Spleen (tissue), 7 donors: ENCODE measurements at regions not wholly inside any gene's neighbourhood (a gene's known extent, or its start where the extent isn't known, plus 50 kb on each side); places are given as distances from the start of the nearest gene placed in this dataset.

Experiments used
- POLR2AphosphoS5 ChIP-seq, 3 donors: sonication (generic); formaldehyde crosslinking; IDR thresholded peaks; one replicate each; pipeline ENCODE4 v1.5.1; 2017; ENCODE audit warnings: antibody characterized with exemption in 3 of 3
- TF ChIP-seq, protein P1 (sequence below), 11 experiments: fragments of 200-600 bp in 7 of 11; fragments of 450-650 bp in 4 of 11; sonication (generic) in 4 of 11; IDR thresholded peaks in 8 of 11; conservative IDR thresholded peaks in 3 of 11; 1 replicate in 7 of 11; 2 replicates in 4 of 11; pipeline versions ENCODE4 v1.4.0 to v1.8.0; 2016 to 2021; ENCODE audit warnings: antibody characterized with exemption in 11 of 11, inconsistent platforms in 4 of 11, mild to moderate bottlenecking in 1 of 11
- donor health status: DM: no; HTN: no; CAD: no; lungs with moderate emphysema.
- donor health status: DM: no; HTN: no; CAD: no.
- donor health status: DM: no; HTN: no; CAD: no.

- TF ChIP-seq, protein P1, sequence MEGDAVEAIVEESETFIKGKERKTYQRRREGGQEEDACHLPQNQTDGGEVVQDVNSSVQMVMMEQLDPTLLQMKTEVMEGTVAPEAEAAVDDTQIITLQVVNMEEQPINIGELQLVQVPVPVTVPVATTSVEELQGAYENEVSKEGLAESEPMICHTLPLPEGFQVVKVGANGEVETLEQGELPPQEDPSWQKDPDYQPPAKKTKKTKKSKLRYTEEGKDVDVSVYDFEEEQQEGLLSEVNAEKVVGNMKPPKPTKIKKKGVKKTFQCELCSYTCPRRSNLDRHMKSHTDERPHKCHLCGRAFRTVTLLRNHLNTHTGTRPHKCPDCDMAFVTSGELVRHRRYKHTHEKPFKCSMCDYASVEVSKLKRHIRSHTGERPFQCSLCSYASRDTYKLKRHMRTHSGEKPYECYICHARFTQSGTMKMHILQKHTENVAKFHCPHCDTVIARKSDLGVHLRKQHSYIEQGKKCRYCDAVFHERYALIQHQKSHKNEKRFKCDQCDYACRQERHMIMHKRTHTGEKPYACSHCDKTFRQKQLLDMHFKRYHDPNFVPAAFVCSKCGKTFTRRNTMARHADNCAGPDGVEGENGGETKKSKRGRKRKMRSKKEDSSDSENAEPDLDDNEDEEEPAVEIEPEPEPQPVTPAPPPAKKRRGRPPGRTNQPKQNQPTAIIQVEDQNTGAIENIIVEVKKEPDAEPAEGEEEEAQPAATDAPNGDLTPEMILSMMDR (IDR thresholded peaks at IDR 0.05 in 8 of 11, conservative IDR thresholded peaks at IDR 0.05 in 3 of 11): no peak
- no peak for TF ChIP-seq POLR2AphosphoS5 (IDR thresholded peaks at IDR 0.05)
Measured at GRCh38 chr13:106038752-106039151, 496.7 kb downstream of the EFNB2 start.
